Muscle layer of duodenum (tissue), 2 donors: ENCODE measurements at regions not wholly inside any gene's neighbourhood (a gene's known extent, or its start where the extent isn't known, plus 50 kb on each side); places are given as distances from the start of the nearest gene placed in this dataset.

Source experiments
- H3K27ac ChIP-seq: one replicate; pipeline ENCODE4 v1.7.0; 2013; ENCODE audit warnings: mild to moderate bottlenecking, low read length
- H3K27me3 ChIP-seq: one replicate; pipeline ENCODE4 v1.7.0; 2013; ENCODE audit warnings: low read depth, mild to moderate bottlenecking, control low read depth, low read length
- H3K36me3 ChIP-seq, 2 donors: one replicate each; pipeline ENCODE4 v1.7.0; 2013; ENCODE audit warnings: low read length in 2 of 2, control low read depth in 1 of 2, mild to moderate bottlenecking in 1 of 2; ENCODE audit not compliant: insufficient read depth in 2 of 2, control insufficient read depth in 1 of 2
- H3K4me1 ChIP-seq, 2 donors: one replicate each; pipeline ENCODE4 v1.7.0; 2013; ENCODE audit warnings: low read length in 2 of 2, mild to moderate bottlenecking in 2 of 2, control low read depth in 1 of 2, moderate library complexity in 1 of 2; ENCODE audit not compliant: insufficient read depth in 2 of 2, control insufficient read depth in 1 of 2
- H3K4me3 ChIP-seq, 2 donors: one replicate each; pipeline ENCODE4 v1.7.0; 2013; ENCODE audit warnings: low read length in 2 of 2, low read depth in 1 of 2, mild to moderate bottlenecking in 1 of 2
- H3K9me3 ChIP-seq, 2 donors: one replicate each; pipeline ENCODE4 v1.7.0; 2013; ENCODE audit warnings: low read length in 2 of 2, control low read depth in 1 of 2, mild to moderate bottlenecking in 1 of 2; ENCODE audit not compliant: control insufficient read depth in 1 of 2
- donor health status: healthy.

GRCh38 chr20:60695226-60696000 lies 556.6 kb upstream of the CDH4 start:
- Histone ChIP-seq H3K4me3 (no peak overlapping the region), H3K9me3 (no peaks in the 10 kb centered on the region), H3K36me3 (no peaks in the 10 kb centered on the region), H3K27me3 (no peaks in the 10 kb centered on the region), H3K27ac (no peak overlapping the region), H3K4me1 (no peaks in the 10 kb centered on the region)

GRCh38 chr20:60697252-60697651 lies 554.8 kb upstream of the CDH4 start:
- no peaks in the 10 kb centered on the region for H3K36me3 ChIP-seq
- no peak overlapping the region for H3K4me3 ChIP-seq
- H3K9me3 ChIP-seq, result no peaks in the 10 kb centered on the region
- no peak overlapping the region for H3K27ac ChIP-seq
- H3K27me3 ChIP-seq, result no peaks in the 10 kb centered on the region
- no peaks in the 10 kb centered on the region for H3K4me1 ChIP-seq

- no peak overlapping the region for H3K27ac ChIP-seq
- H3K27me3 ChIP-seq, result no peaks in the 10 kb centered on the region
- no peaks in the 10 kb centered on the region for H3K4me1 ChIP-seq
- no peaks in the 10 kb centered on the region for H3K36me3 ChIP-seq
- no peak overlapping the region for H3K4me3 ChIP-seq
- no peaks in the 10 kb centered on the region for H3K9me3 ChIP-seq
These were observed 551.3 kb upstream of the CDH4 start for GRCh38 chr20:60700728-60701127.

- H3K36me3 ChIP-seq, result no peaks in the 10 kb centered on the region
- no peak overlapping the region for H3K27ac ChIP-seq
- H3K4me3 ChIP-seq, result no peak overlapping the region
- no peaks in the 10 kb centered on the region for H3K27me3 ChIP-seq
- no peaks in the 10 kb centered on the region for H3K4me1 ChIP-seq
- H3K9me3 ChIP-seq, result no peaks in the 10 kb centered on the region
These were observed 547.9 kb upstream of the CDH4 start for GRCh38 chr20:60704147-60704546.

- no peaks in the 10 kb centered on the region for H3K27me3 ChIP-seq
- no peaks in the 10 kb centered on the region for H3K36me3 ChIP-seq
- H3K9me3 ChIP-seq, result no peaks in the 10 kb centered on the region
- H3K4me1 ChIP-seq, result no peaks in the 10 kb centered on the region
- H3K4me3 ChIP-seq, result no peak overlapping the region
- no peak overlapping the region for H3K27ac ChIP-seq
These were observed 538.7 kb upstream of the CDH4 start for GRCh38 chr20:60713396-60713795.

- Histone ChIP-seq H3K4me1 (no peaks in the 10 kb centered on the region), H3K27ac (no peak overlapping the region), H3K36me3 (no peaks in the 10 kb centered on the region), H3K4me3 (no peak overlapping the region), H3K27me3 (no peaks in the 10 kb centered on the region), H3K9me3 (no peaks in the 10 kb centered on the region)
These were observed 536.9 kb upstream of the CDH4 start for GRCh38 chr20:60715172-60715571.

- H3K4me1 ChIP-seq, result no peaks in the 10 kb centered on the region
- H3K9me3 ChIP-seq, result no peaks in the 10 kb centered on the region
- no peaks in the 10 kb centered on the region for H3K36me3 ChIP-seq
- H3K4me3 ChIP-seq, result no peak overlapping the region
- H3K27ac ChIP-seq, result no peak overlapping the region
- no peaks in the 10 kb centered on the region for H3K27me3 ChIP-seq
These were observed 533.1 kb upstream of the CDH4 start for GRCh38 chr20:60718743-60719480.

- H3K4me1 ChIP-seq, result no peaks in the 10 kb centered on the region
- H3K9me3 ChIP-seq, result peaks cover 0 to 6% of the 10 kb centered on the region in 2 donors
- no peaks in the 10 kb centered on the region for H3K27me3 ChIP-seq
- H3K27ac ChIP-seq, result no peak overlapping the region
- no peaks in the 10 kb centered on the region for H3K36me3 ChIP-seq
- H3K4me3 ChIP-seq, result no peak overlapping the region
These were observed 526.7 kb upstream of the CDH4 start for GRCh38 chr20:60725311-60725906.

- H3K27ac ChIP-seq, result no peak overlapping the region
- H3K9me3 ChIP-seq, result peaks cover 0 to 6% of the 10 kb centered on the region in 2 donors
- no peaks in the 10 kb centered on the region for H3K4me1 ChIP-seq
- no peaks in the 10 kb centered on the region for H3K36me3 ChIP-seq
- no peaks in the 10 kb centered on the region for H3K27me3 ChIP-seq
- no peak overlapping the region for H3K4me3 ChIP-seq
These were observed 524.6 kb upstream of the CDH4 start for GRCh38 chr20:60727425-60727824.

GRCh38 chr20:60728705-60729104 lies 523.4 kb upstream of the CDH4 start:
- Histone ChIP-seq H3K4me1 (no peaks in the 10 kb centered on the region), H3K27ac (no peak overlapping the region), H3K4me3 (no peak overlapping the region), H3K36me3 (no peaks in the 10 kb centered on the region), H3K27me3 (no peaks in the 10 kb centered on the region), H3K9me3 (peaks cover 0 to 6% of the 10 kb centered on the region in 2 donors)

GRCh38 chr20:60729135-60729900 lies 522.7 kb upstream of the CDH4 start:
- H3K36me3 ChIP-seq, result no peaks in the 10 kb centered on the region
- no peak overlapping the region for H3K4me3 ChIP-seq
- no peaks in the 10 kb centered on the region for H3K27me3 ChIP-seq
- no peaks in the 10 kb centered on the region for H3K4me1 ChIP-seq
- H3K27ac ChIP-seq, result no peak overlapping the region
- H3K9me3 ChIP-seq, result peaks cover 0 to 6% of the 10 kb centered on the region in 2 donors
